Prostate gland (tissue), 2 donors: ENCODE measurements at regions not wholly inside any gene's neighbourhood (a gene's known extent, or its start where the extent isn't known, plus 50 kb on each side); places are given as distances from the start of the nearest gene placed in this dataset.

ENCODE experiments used
- DNase-seq: peaks from one replicate; pipeline ENCODE4 v3.0.0-alpha.2; 2019; ENCODE audit warnings: low spot score
- H3K27ac ChIP-seq, 2 donors: fragments of 200-600 bp; sonication (generic); 2 replicates each; pipeline ENCODE4 v1.5.1; 2017 to 2019
- H3K27me3 ChIP-seq: fragments of 200-600 bp; sonication (generic); replicated peaks from 2 replicates; pipeline ENCODE4 v1.5.1; 2019; ENCODE audit not compliant: insufficient read depth
- H3K36me3 ChIP-seq, 2 donors: fragments of 200-600 bp; sonication (generic); 1 replicate in 1 of 2; 2 replicates in 1 of 2; pipeline versions ENCODE4 v1.5.1 to v1.8.1; 2017 to 2019
- H3K4me1 ChIP-seq: fragments of 200-600 bp; sonication (generic); replicated peaks from 2 replicates; pipeline ENCODE4 v1.5.1; 2019
- H3K4me3 ChIP-seq, 2 donors: fragments of 200-600 bp; sonication (generic); 2 replicates each; pipeline ENCODE4 v1.5.1; 2017 to 2019
- H3K9me3 ChIP-seq: fragments of 200-600 bp; sonication (generic); 2 replicates; pipeline ENCODE4 v1.5.1; 2017
- CTCF ChIP-seq, 4 experiments: fragments of 200-600 bp in 2 of 4; fragments of 450-650 bp in 2 of 4; sonication (generic) in 2 of 4; IDR thresholded peaks; 1 replicate in 3 of 4; 2 replicates in 1 of 4; pipeline ENCODE4 v1.5.1; 2016 to 2019; ENCODE audit warnings: antibody characterized with exemption in 4 of 4, mild to moderate bottlenecking in 2 of 4, moderate library complexity in 2 of 4
- POLR2A ChIP-seq: fragments of 450-650 bp; IDR thresholded peaks from one replicate; pipeline ENCODE4 v1.6.1; 2016; ENCODE audit warnings: antibody characterized with exemption, mild to moderate bottlenecking
- POLR2AphosphoS5 ChIP-seq: sonication (generic); formaldehyde crosslinking; IDR thresholded peaks from one replicate; pipeline ENCODE4 v1.6.1; 2017; ENCODE audit warnings: antibody characterized with exemption
- WGBS: methylation state at CpG from one replicate; pipeline ENCODE4 v1.1.5; 2018; 5-methylcytosine and 5-hydroxymethylcytosine counted together
- intact Hi-C: fragments of 100-400 bp; cut with DNase I; formaldehyde crosslinking; loops from one replicate; pipeline ENCODE4 v1.14.2; 2022

GRCh38 chr7:13433946-13434345, 555.5 kb downstream of the ETV1 start:
- H3K4me3 ChIP-seq: no peak overlapping the region
- H3K4me1 ChIP-seq: no peaks in the 10 kb centered on the region
- intact Hi-C loops: no loop called here
- no peaks in the 10 kb centered on the region for H3K36me3 ChIP-seq
- 79% methylated on average over 2 of the region's 2 CpGs for WGBS
- TF ChIP-seq POLR2A (no peak), CTCF (IDR thresholded peaks at IDR 0.05) (no peak), POLR2AphosphoS5 (no peak)
- DNase-seq: no peak
- H3K27ac ChIP-seq: no peak overlapping the region
- H3K27me3 ChIP-seq: no peaks in the 10 kb centered on the region
- H3K9me3 ChIP-seq: no peaks in the 10 kb centered on the region

DNA sequence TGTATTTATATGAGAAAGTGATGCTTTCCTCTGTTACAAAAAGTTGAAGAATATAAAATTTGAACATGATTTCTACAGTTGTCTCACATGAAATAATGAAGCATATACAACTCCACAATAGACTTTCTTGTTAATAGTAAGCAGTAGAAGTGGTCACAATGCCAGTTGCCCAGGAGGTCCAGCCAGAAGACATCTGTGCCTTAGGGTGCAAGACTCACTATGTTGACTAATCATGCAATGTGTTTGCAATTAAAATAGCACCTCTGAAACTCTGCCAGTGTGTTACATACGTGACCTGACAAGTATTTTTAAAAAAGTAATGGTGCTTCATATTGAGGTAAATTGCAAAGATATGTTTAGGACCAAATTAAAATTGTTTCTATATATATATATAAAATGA, 547.2 kb downstream of the ETV1 start:
- TF ChIP-seq POLR2A (no peak), POLR2AphosphoS5 (no peak), CTCF (IDR thresholded peaks at IDR 0.05) (no peak)
- no peaks in the 10 kb centered on the region for H3K27me3 ChIP-seq
- DNase-seq: no peak
- no peak overlapping the region for H3K4me3 ChIP-seq
- intact Hi-C loops: no loop called here
- H3K36me3 ChIP-seq: no peaks in the 10 kb centered on the region
- WGBS: 44% methylated on average over 1 of the region's 1 CpG
- no peaks in the 10 kb centered on the region for H3K9me3 ChIP-seq
- H3K4me1 ChIP-seq: no peaks in the 10 kb centered on the region
- no peak overlapping the region for H3K27ac ChIP-seq

DNA sequence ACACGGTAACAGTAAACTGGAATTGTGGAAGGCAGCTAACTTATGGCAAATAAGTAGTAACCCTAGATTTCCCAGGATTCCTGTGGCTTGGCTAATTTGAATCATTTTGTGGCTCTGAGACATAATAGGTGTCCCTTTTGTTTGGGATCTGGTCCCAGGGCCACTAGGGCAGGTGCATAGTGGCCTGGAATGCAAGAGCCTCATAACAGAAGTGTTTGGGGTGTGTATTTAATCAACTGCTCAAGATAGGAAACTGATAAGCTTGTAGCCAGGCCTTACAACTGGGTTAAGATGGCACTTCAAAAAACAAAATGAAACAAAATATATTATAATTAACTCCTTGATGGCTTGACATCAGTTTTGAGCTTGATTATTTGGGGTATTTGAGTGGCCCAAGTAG, 541.8 kb downstream of the ETV1 start:
- intact Hi-C loops: no loop called here
- H3K27me3 ChIP-seq: no peaks in the 10 kb centered on the region
- TF ChIP-seq POLR2AphosphoS5: no peak
- TF ChIP-seq CTCF (IDR thresholded peaks at IDR 0.05): no peak
- no peak for TF ChIP-seq POLR2A
- H3K9me3 ChIP-seq: no peaks in the 10 kb centered on the region
- H3K4me3 ChIP-seq: no peak overlapping the region
- WGBS: 84% methylated on average over 1 of the region's 1 CpG
- H3K36me3 ChIP-seq: no peaks in the 10 kb centered on the region
- no peaks in the 10 kb centered on the region for H3K4me1 ChIP-seq
- no peak for DNase-seq
- H3K27ac ChIP-seq: no peak overlapping the region

DNA sequence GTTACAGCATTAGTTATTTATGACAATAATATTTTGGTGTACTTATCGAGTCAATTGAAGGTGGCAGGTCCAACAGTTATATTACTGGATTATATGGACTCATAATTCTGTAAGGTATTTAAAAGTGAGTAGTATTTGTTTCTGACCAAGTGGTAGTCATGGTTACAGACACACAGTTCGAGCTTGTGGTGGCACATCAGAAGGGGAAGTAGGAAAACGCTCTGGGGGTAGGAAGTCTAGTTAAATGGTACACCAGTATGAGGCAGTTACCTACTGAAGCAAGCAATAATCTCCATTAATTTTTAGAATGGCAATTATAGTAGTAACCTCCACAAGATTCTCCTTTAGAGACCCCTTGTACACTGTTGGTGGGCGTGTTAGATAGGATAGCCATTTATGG, 541.2 kb downstream of the ETV1 start:
- intact Hi-C loops: no loop called here
- Histone ChIP-seq H3K4me1 (no peaks in the 10 kb centered on the region), H3K27me3 (no peaks in the 10 kb centered on the region), H3K27ac (no peak overlapping the region), H3K4me3 (no peak overlapping the region), H3K9me3 (no peaks in the 10 kb centered on the region), H3K36me3 (no peaks in the 10 kb centered on the region)
- WGBS: 80% methylated on average over 4 of the region's 4 CpGs
- TF ChIP-seq POLR2AphosphoS5 (no peak), CTCF (IDR thresholded peaks at IDR 0.05) (no peak), POLR2A (no peak)
- no peak for DNase-seq

- no peaks in the 10 kb centered on the region for H3K9me3 ChIP-seq
- intact Hi-C loops: no loop called here
- H3K36me3 ChIP-seq: no peaks in the 10 kb centered on the region
Measured at GRCh38 chr7:13449460-13449859, 540.0 kb downstream of the ETV1 start.

More at GRCh38 chr7:13449460-13449859, 540.0 kb downstream of the ETV1 start:
- H3K27ac ChIP-seq: no peak overlapping the region
- no peaks in the 10 kb centered on the region for H3K27me3 ChIP-seq
- no peaks in the 10 kb centered on the region for H3K4me1 ChIP-seq
- DNase-seq: no peak
- H3K4me3 ChIP-seq: no peak overlapping the region
- no peak for TF ChIP-seq POLR2AphosphoS5
